DMS79 (cell line): ENCODE measurements at regions not wholly inside any gene's neighbourhood (a gene's known extent, or its start where the extent isn't known, plus 50 kb on each side); places are given as distances from the start of the nearest gene placed in this dataset.

Experiments
- DNase-seq: peaks from one replicate; lab custom pipeline; 2025; lab: John Stamatoyannopoulos, UW

- no peak for DNase-seq
Observed at GRCh38 chr10:3691482-3691881, 93.5 kb downstream of the KLF6 start.

GRCh38 chr10:3689871-3690510, 95.0 kb downstream of the KLF6 start:
- no peak for DNase-seq

- no peak for DNase-seq
Observed at GRCh38 chr10:3687510-3688081, 97.4 kb downstream of the KLF6 start.

GRCh38 chr10:3685384-3685783, 99.6 kb downstream of the KLF6 start:
- DNase-seq: no peak

GRCh38 chr10:3684891-3685290, 100.1 kb downstream of the KLF6 start:
- DNase-seq: no peak

GRCh38 chr10:3683560-3683959, 101.4 kb downstream of the KLF6 start:
- DNase-seq: no peak

GRCh38 chr10:3682745-3683144, 102.3 kb downstream of the KLF6 start:
- DNase-seq: no peak

- DNase-seq: no peak
Observed at GRCh38 chr10:3681642-3682554, 103.1 kb downstream of the KLF6 start.

- no peak for DNase-seq
Observed at GRCh38 chr10:3679950-3680629, 104.9 kb downstream of the KLF6 start.

- DNase-seq: no peak
Observed at GRCh38 chr10:3678629-3679227, 106.3 kb downstream of the KLF6 start.

- no peak for DNase-seq
Observed at GRCh38 chr10:3676564-3676963, 108.4 kb downstream of the KLF6 start.

GRCh38 chr10:3672220-3672619, 112.8 kb downstream of the KLF6 start:
- DNase-seq: no peak

GRCh38 chr10:3671386-3671955, 113.5 kb downstream of the KLF6 start:
- no peak for DNase-seq

- DNase-seq: no peak
Observed at GRCh38 chr10:3668966-3669330, 116.1 kb downstream of the KLF6 start.

GRCh38 chr10:3668276-3668965, 116.6 kb downstream of the KLF6 start:
- no peak for DNase-seq

GRCh38 chr10:3666525-3667302, 118.3 kb downstream of the KLF6 start:
- DNase-seq: no peak

- DNase-seq: no peak
Observed at GRCh38 chr10:3665316-3665908, 119.6 kb downstream of the KLF6 start.

- no peak for DNase-seq
Observed at GRCh38 chr10:3662775-3663174, 122.2 kb downstream of the KLF6 start.

GRCh38 chr10:3661271-3661670, 123.7 kb downstream of the KLF6 start:
- DNase-seq: no peak

GRCh38 chr10:3660753-3661152, 124.3 kb downstream of the KLF6 start:
- no peak for DNase-seq
